Osteocyte (in vitro differentiated cells): ENCODE measurements at regions not wholly inside any gene's neighbourhood (a gene's known extent, or its start where the extent isn't known, plus 50 kb on each side); places are given as distances from the start of the nearest gene placed in this dataset.
"Not testable (repeated sequence)": the region's sequence is repeated elsewhere in the genome, so short reads cannot be mapped to it uniquely, and the experiment has no call there.

ENCODE experiments used
- DNase-seq: peaks from one replicate; pipeline ENCODE4 v3.0.0; 2021; ENCODE audit warnings: mixed read lengths; ENCODE audit not compliant: unreplicated experiment; ENCODE audit errors: extremely low spot score
- H3K27ac Mint-ChIP-seq: one replicate; pipeline ENCODE4 v1.8.0; 2021; ENCODE audit warnings: mild to moderate bottlenecking, mixed read lengths; ENCODE audit not compliant: unreplicated experiment
- H3K27me3 Mint-ChIP-seq: one replicate; pipeline ENCODE4 v1.8.0; 2021; ENCODE audit warnings: mixed read lengths; ENCODE audit not compliant: unreplicated experiment
- H3K36me3 Mint-ChIP-seq: one replicate; pipeline ENCODE4 v1.8.0; 2021; ENCODE audit warnings: mixed read lengths; ENCODE audit not compliant: unreplicated experiment
- H3K4me1 Mint-ChIP-seq: one replicate; pipeline ENCODE4 v1.8.0; 2021; ENCODE audit warnings: mixed read lengths; ENCODE audit not compliant: unreplicated experiment
- H3K4me3 Mint-ChIP-seq: one replicate; pipeline ENCODE4 v1.8.0; 2021; ENCODE audit warnings: mild to moderate bottlenecking, moderate library complexity, mixed read lengths; ENCODE audit not compliant: unreplicated experiment
- H3K9me3 Mint-ChIP-seq: one replicate; pipeline ENCODE4 v1.8.0; 2021; ENCODE audit warnings: mixed read lengths; ENCODE audit not compliant: unreplicated experiment
- TF ChIP-seq, protein P1 (sequence below): fragments of 200-600 bp; sonication (generic); IDR thresholded peaks from 2 replicates; pipeline ENCODE4 v1.5.0; 2021; ENCODE audit warnings: antibody characterized with exemption, mild to moderate bottlenecking, moderate library complexity

DNA sequence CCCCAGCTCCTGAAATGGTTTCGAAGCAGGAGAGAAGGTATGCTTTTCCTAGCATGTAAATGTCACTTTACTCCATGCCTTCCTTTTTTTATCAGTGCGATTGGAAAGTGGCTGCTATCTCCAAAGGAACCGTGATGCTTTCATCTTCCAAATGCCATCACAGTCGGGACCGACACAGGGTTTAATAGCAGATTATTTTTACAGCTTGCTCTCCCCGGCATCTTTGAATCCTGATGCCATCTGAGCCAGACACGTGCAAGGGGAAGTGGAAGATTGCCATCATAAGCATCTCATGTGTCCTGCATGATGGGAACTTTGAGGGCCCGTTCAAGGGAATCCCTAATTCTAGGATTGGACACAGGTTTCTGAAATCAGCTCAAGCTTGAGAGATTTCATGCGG, 253.4 kb upstream of the KCNG1 start:
- peaks cover 8% of the 10 kb centered on the region for H3K9me3 Mint-ChIP-seq
- no peak for DNase-seq
- TF ChIP-seq, protein P1, sequence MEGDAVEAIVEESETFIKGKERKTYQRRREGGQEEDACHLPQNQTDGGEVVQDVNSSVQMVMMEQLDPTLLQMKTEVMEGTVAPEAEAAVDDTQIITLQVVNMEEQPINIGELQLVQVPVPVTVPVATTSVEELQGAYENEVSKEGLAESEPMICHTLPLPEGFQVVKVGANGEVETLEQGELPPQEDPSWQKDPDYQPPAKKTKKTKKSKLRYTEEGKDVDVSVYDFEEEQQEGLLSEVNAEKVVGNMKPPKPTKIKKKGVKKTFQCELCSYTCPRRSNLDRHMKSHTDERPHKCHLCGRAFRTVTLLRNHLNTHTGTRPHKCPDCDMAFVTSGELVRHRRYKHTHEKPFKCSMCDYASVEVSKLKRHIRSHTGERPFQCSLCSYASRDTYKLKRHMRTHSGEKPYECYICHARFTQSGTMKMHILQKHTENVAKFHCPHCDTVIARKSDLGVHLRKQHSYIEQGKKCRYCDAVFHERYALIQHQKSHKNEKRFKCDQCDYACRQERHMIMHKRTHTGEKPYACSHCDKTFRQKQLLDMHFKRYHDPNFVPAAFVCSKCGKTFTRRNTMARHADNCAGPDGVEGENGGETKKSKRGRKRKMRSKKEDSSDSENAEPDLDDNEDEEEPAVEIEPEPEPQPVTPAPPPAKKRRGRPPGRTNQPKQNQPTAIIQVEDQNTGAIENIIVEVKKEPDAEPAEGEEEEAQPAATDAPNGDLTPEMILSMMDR = no peak
- H3K4me1 Mint-ChIP-seq = no peaks in the 10 kb centered on the region
- no peak overlapping the region for H3K27ac Mint-ChIP-seq
- H3K36me3 Mint-ChIP-seq = no peaks in the 10 kb centered on the region
- no peak overlapping the region for H3K4me3 Mint-ChIP-seq
- H3K27me3 Mint-ChIP-seq = peaks cover 58% of the 10 kb centered on the region

DNA sequence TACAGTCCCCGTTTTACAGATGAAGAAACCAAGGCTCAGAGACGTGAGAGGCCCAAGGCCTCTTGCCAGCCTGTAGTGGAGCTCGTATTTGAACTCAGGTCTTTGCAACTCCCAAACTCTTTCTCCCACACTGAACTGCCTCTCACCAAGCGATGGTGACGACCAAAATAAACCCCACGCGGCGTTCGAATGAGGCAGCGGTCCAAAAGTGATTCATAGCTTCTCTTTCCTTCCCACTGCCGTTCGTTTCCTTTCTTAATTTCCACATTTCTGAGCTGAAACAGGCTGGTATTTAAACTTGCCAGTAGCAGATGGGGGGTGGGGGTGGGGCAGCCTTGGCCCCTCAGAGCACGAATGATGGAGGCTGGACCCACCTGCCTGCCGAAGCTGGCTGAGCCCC, 252.9 kb upstream of the KCNG1 start:
- Mint-ChIP-seq H3K4me3 (no peak overlapping the region), H3K27ac (no peak overlapping the region), H3K27me3 (peaks cover 56% of the 10 kb centered on the region), H3K36me3 (no peaks in the 10 kb centered on the region), H3K9me3 (peaks cover 8% of the 10 kb centered on the region), H3K4me1 (no peaks in the 10 kb centered on the region)
- TF ChIP-seq, protein P1 = no peak
- no peak for DNase-seq

GRCh38 chr20:51275181-51275580, 252.3 kb upstream of the KCNG1 start:
- Mint-ChIP-seq H3K9me3 (peaks cover 8% of the 10 kb centered on the region), H3K4me1 (no peaks in the 10 kb centered on the region), H3K27me3 (peaks cover 51% of the 10 kb centered on the region), H3K36me3 (no peaks in the 10 kb centered on the region), H3K4me3 (no peak overlapping the region), H3K27ac (no peak overlapping the region)
- DNase-seq = no peak
- TF ChIP-seq, protein P1 = no peak

DNA sequence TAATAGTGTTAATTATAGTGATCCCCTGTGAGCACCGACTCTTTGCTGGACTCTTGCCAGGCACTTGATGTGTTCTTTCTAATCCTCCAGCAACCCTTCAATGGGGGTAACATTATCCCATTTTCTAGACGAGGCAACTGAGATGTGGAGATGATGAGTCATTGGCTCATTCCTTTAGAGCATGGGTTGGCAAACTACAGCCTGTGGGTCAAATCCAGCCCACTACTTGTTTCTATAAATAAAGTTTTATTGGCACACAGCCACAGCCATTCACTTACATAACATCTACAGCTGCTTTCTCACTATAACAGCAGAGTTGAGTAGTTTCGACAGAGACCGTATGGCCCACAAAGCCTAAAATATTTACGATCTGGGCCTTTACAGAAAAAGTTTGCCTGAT, 249.5 kb upstream of the KCNG1 start:
- Mint-ChIP-seq H3K36me3 (no peaks in the 10 kb centered on the region), H3K27ac (no peak overlapping the region), H3K9me3 (no peaks in the 10 kb centered on the region), H3K27me3 (peaks cover 31% of the 10 kb centered on the region), H3K4me3 (no peak overlapping the region), H3K4me1 (no peaks in the 10 kb centered on the region)
- no peak for DNase-seq
- TF ChIP-seq, protein P1 = no peak

- no peaks in the 10 kb centered on the region for H3K36me3 Mint-ChIP-seq
Observed at GRCh38 chr20:51271931-51272330, 249.0 kb upstream of the KCNG1 start.

GRCh38 chr20:51271289-51271688, 248.4 kb upstream of the KCNG1 start:
- not testable (repeated sequence) for H3K36me3 Mint-ChIP-seq, H3K9me3 Mint-ChIP-seq, H3K27ac Mint-ChIP-seq, H3K4me1 Mint-ChIP-seq, H3K4me3 Mint-ChIP-seq, DNase-seq
- peaks cover 24% of the 10 kb centered on the region for H3K27me3 Mint-ChIP-seq

More at GRCh38 chr20:51271931-51272330, 249.0 kb upstream of the KCNG1 start:
- no peak for DNase-seq
- H3K27me3 Mint-ChIP-seq = peaks cover 28% of the 10 kb centered on the region
- H3K4me3 Mint-ChIP-seq = no peak overlapping the region
- H3K9me3 Mint-ChIP-seq = no peaks in the 10 kb centered on the region
- TF ChIP-seq, protein P1 = no peak
- no peak overlapping the region for H3K27ac Mint-ChIP-seq
- H3K4me1 Mint-ChIP-seq = no peaks in the 10 kb centered on the region
